ENCODE measurements at regions not wholly inside any gene's neighbourhood (a gene's known extent, or its start where the extent isn't known, plus 50 kb on each side); places are given as distances from the start of the nearest gene placed in this dataset.
"Not testable (repeated sequence)": the region's sequence is repeated elsewhere in the genome, so short reads cannot be mapped to it uniquely, and the experiment has no call there.

DNA sequence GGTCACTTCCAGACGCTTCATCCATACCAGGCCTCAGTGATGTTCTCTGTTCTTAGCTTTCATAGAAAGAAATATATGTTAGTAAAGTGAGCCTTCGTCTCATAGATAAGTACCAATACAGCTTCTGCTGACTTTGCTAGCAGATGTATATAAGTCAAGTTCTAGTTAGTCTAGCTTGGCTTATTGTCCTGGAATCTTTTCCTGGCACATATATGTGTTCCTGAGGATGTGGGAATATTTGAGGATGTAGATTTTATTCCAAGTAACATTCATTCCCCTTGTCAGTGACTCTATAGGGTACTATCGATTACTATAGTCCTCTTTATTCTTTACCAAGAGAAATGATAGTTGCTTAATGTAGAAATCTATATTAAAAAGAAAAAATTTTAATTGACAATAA is 135.2 kb upstream of the FAM9C start:
- DNase-seq = no peak

DNA sequence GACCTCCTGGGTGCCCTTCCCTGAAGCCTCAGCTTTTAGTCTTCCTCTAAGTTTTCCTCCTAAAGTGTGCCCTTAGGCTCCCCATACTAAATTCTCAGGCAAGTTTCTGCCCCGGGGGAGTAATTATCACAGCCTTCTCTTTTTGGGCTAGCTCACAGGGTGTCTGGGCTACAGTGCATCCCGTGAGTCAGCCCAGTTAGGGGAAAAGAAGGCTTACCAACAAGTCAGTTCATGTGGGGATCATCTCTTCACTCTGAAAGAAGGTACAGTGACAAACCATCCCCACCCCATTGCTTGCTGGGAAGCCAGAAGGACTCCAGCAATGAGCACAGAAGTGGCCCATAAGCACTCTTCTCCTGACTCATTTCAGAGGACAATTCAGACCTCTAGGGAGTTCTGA is 134.7 kb upstream of the FAM9C start:
- no peak for DNase-seq

DNA sequence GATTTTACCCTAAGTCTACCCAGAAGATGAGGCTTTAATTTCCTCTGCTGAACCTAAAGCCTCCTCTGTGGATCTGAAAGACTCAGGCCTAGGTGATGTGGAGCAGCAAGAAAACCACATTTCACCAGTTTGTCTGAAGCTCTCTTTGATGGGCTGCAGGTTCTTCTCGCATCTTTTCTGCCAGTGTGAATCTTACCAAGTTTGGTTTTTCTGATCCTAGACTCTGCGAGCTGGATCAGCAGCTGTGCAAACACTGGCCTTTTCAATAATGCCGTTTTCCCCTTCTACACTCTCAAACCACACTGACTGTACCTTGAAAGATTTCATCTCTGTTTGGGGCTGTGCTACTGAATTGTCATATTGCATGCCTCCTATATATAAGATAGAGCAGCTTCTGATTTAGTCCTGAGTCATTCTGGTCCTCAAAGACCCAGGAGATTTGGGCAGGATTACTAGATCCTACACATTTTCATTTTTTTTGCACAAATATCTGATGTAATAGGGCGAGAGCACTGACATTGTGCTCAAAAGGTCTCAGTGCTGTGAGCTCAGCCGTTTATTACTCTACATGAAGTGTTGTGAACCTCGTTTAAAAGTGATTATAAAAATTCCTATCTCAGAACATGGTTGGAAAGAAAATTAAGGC is 133.6 kb upstream of the FAM9C start:
- DNase-seq = no peak

DNA sequence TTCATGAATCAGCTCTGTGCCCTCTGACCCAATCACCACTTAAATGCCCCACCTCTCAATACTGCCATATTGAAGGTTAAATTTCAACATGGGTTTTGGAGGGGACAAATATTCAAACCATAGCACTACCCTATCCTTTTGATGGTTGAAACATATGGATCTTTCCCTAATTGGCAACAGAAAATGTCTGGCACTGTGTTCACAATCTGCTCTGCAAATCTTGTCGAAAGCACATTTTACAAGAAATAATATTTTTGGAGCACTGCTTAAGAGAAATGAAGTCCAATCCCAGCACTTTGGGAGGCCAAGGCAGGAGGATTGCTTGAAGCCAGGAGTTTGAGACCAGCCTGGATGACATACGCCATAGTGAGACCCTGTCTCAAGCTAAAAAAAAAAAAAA is 130.6 kb upstream of the FAM9C start:
- DNase-seq = no peak

DNA sequence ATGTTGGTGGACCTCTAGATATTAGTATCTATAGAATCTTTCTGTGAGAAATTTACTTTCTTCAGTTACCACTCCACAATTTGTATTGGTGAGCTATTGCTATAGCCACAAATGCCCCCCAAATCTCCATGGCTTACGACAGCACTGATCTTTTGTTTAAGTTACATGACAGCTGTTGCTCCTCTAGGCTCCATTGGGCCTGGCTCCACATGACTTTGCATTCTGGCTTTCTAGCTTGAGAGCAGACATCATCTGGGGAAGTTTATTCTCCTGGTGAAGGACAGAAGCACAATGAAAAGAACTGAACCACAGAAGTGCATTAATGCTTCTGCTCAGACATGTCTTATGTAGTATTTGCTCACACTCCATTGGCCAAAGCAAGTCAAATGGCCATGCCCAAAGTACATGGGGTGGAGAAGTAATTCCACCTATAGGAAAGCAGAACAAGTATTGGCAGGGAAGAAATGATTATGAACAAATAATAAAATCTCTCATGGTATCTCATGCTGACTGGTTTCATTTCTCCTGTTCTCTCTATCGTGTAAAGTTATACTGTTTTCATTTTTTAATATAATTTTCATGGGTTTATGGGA is 126.6 kb upstream of the FAM9C start:
- DNase-seq = no peak

DNA sequence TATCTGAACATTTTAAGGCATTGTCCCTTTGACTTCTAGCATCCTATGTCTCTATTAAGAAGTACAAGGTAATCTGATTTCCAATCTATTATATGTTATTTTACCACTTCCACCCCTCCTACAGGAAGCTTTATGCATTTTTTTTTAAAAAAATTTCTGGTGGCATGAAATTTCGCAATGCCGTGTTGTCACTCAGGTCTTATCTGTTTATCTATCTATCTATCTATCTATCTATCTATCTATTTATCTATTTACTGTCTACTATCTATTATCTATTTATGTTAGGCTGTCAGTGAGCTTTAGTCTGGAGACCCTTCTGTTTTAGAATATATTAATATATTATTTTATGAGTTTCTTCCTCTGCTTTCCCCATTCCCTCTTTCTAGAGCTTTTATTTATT is 125.3 kb upstream of the FAM9C start:
- no peak for DNase-seq

DNA sequence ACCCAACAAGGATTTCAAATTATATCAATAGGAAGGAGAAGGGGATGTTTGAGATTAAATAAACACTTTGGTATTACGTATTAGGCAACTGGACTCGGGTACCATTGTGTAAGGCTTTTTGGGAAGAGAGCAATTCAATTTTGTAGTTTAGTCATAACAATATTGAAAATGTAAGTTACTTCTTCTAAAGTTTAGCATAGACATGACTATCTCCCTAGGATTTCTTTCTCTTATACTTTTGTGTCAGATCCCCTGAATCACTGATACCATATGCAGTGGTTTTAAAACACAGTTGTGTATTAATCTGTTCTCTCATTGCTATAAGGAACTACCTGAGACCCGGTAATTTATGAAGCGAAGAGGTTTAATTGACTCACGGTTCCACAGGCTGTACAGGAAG is 123.8 kb upstream of the FAM9C start:
- no peak for DNase-seq

DNA sequence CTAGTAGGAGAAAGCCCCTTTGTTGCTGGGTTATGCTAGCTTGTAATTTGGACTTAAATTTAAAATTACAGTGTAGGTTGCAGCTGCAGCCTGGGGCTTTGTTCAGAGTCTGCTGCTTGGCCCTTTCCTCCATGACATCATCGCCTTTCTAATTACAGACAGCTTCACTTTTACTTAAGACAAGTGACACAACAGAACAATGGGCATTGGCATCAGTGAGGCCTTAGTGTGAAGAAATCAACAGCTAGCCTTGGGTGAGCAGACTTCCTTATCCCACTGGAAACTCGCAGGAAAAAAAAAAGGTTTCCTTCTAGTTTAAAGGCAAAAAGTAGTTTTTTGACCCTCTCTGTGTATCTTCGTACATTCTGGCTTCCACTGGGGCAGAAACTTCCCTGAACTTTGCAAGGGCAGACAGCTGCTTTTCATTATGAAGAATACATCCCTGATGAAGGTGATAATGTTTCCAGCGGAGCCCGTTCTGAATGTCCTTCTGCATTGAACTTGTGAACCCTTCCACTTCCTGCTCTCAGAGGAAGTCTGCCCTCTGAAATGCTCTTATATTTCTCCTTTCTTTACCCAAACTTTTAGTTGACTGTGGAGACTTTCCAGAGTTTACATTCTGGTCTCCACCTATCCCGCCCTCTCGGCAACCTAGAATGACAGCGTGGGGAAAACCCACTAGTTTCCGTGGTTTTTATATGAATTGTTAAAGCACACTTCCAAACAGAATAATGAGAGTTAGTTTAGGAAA is 123.2 kb upstream of the FAM9C start:
- no peak for DNase-seq

DNA sequence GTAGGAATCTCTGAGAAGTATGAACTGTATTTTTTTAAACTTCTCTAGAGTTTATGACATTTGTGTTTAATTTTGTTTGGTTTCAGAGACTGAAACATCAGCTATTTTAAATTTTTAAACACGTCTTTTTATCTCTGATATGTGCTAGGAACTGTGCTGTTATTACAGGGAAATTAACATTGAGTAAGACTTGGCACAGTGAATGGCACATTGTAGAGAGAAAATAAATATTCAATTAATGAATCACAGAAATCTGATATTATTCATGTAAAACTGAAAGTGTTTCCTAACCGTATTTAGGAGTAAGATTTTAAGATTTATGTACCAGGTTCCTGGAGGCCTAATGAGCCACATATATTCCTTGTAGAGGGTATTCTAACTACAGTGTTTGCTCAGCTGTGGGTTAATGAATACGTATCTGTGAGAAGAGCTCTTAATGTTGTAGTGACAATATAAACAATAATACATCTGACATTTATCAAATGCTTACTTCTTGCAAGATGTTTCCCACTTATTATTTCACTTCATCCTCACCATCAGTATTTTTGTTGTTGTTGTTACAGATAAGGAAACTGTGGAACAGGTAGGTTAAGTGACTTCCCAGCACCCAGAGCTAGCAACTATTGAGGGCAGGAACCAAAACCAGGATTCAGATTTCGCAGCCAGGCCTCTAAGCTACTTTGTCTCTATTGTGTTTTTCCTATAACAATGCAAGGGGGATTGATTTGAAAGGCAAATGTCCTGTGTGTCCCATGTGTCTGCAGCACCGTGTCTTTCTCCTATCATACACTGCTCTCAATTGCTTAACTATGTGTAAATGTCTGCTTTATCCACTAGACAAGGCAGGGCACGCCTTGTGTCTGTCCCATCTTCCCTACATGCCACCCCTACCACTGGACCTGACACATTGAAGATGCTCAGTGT is 121.1 kb upstream of the FAM9C start:
- no peak for DNase-seq

DNA sequence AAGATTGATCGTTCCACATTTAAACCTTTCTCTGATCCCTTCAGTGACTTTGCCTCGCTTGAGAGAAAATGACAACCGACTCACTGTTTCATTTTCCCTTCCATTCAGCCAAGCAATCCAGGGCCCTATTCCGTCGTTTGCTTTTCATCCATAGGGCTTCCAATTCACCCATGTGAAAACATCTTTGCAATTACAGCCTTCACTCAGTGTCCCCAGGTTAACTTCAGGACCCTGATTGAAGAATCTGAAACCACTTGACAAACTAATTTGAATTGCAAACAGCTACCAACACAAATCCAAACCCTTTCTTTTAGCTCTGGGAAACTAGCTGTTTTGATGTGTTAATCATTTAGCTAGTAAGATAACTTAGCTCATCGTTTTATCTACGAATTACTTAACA is 120.2 kb upstream of the FAM9C start:
- no peak for DNase-seq

DNA sequence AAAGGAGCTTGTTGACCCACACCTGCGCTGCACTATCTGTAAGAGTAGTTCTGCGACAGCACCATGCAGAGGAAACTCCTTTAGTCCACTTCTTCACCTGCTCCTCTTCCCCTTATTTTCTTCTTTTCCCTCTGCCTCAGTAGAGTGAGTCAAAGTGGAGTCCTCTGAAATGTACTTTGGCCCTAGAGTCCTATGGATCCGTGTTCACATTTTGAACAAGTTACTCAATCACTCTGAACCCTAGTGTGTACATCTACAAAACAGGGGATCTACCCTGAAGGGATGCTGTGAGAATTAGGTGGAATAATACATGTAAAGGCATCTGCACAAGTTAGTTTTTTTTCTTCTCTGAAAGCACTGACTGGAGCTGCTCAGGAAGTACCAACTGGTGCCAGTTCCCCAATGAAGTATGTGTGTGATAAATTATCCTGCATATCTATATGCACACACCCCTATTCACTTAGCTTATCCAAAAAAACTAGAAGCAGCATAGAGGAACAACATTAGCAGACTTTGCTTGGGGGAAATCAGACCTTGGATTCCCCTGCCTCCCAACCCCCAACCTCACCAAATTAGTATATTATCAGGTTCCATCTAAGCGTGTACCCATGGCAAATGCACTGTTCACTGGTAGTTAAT is 118.5 kb upstream of the FAM9C start:
- no peak for DNase-seq

DNA sequence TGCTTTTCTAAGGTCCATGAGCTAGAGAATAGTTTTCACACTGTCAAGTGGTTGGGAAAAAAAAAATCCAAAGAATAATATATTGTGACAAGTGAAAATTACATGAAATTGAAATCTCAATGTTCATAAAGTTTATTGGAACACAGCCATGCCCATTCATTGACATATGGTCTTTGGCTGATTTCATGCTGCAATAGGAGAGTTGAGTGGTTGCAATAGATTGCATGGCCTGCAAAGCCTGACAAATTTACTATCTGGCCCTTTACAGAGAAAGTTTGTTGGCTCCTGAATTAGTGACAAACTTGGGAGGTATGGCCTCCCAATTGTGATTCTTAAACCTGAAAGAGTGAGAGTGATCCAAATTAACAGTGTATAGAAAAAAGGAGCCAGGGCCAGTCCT is 115.5 kb upstream of the FAM9C start:
- no peak for DNase-seq

DNA sequence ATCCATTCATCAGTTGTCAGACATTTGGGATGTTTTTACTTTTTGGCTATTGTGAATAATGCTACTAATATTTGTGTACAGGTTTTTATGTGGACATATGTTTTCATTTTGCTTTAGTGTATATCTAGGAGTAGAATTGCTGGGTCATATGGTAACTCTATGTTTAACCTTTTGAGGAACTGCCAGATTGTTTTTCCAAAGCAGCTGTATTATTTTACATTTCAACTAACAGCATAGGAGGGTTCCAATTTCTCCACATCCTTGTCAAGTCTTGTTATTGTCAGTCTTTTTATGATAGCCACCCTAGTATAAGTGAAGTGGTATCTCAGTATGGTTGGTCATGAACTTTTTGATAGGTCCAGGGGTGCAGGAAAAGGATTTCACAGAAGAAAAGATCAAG is 114.5 kb upstream of the FAM9C start:
- DNase-seq = no peak

DNA sequence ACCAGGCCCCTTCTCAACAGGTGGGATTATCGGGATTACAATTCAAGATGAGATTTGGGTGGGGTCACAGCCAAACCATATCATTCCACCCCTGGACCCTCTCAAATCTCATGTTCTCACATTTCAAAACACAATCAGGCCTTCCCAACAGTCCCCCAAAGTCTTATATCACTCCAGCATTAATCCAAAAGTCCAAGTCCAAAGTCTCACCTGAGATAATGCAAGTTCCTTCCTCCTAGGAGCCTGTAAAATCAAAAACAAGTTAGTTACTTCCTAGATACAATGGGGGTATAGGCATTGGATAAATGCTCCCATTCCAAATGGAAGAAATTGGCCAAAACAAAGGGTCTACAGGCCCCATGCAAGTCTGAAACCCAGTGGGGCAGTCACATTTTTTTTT is 111.1 kb upstream of the FAM9C start:
- not testable (repeated sequence) for DNase-seq

DNA sequence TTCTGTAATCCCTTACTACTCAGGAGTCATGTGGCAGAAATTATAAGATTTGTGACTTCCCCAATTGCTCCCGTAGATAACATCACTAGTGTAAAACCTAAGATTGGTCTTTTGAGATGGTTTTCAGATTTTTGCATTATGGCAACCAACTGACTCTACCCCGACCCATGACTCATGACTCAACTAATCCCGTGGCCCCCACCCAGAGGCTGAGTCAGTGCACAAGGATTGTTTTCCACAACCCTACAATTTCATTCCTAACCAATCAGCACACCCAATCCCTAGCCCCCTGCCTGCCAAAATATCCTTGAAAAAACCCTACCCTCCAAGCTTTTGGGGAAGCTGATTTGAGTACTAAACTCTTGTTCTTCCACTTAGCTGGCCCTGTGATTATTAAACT is 109.4 kb upstream of the FAM9C start:
- DNase-seq = no peak

DNA sequence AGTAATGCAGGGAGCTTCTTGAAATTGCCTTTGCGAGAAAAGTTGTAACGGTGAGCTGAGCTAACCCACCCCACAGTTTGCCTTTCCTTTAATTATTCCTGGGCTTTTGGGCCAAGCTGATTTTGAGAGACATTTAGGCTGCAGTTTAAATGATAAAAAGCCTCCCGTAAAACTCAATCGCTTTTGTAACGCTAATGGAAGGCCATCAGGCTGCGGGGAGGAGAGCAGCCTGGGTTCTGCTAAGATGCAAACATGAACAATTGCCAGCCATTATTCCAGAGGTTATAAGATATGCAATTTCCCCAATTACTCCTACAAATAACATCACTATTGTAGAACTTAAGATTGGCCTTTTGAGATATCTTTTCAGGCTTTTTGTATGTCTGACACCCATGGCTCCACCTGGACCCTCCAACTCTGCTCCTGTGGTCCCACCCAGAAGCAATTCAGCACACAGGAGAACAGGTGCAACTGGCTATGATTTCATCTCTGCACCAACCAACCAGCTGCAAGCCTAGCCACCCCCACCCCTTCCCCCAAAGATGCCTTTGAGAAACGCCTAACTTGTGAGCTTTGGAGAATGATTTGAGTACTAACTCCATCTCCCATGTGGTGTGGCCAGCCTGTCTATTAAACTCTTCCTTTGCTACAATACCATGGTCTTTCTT is 108.2 kb upstream of the FAM9C start:
- DNase-seq = no peak

DNA sequence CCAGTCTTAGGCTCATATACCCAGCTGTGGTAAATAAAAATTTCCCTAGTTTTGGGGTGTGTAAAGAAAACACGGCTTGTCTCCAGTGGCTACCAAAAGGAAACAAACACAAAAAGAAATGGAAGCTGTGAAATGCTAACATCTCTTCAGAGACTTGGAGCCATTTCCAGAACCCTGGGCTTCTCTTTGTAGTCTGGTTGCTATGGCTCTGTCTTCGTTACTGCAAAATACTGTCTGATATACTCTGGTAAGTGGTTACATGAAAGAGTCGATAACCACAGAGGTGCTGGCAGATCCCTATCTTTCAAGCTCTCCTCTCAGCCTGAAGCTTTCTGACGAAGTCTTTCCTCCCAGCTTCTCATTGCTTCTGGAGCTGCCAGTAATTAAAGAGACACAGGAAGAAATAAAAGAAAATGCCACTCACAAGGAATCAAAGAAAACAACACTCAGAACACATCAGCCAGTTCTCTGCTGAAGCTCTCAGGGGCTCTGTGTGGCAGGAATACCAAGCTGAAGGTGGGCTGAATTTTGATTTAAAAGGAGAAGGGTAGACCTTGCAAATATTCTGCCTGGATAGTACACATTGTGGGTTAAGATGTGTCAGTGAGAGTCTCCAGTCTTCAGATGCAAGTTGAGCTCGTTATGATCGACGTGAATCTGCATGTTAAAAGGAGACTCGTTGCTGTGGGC is 107.6 kb upstream of the FAM9C start:
- DNase-seq = no peak

DNA sequence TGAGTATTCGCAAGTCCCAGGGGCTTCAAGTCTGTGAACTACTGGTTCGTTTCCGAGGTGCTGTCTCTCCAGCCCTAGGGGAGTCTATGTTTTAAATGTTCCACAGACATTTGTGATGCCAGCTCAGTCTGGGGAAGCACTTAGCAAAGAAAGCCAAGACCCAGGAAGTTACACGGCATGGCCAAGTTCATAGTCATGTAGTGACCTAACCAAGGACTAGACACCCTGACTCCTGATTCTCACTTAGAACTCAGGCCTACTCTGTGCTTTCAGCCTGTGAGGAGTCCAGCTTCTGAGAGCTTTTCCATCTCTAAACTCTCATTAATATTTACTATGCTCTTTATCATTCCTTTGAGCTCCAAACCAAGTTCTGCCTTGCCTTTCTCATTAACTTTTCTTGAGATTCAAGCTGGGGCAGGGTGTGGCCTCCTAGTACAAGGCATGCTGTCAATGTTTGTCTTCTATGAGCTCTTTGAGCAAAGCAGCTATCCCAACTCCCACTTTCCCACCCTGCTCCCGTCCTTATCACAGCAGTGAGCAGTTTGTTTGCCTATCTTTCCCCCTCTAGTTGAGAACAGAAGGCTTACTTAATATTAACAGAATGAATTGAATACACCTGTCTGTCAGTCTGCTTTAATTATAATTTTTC is 105.4 kb upstream of the FAM9C start:
- DNase-seq = no peak

DNA sequence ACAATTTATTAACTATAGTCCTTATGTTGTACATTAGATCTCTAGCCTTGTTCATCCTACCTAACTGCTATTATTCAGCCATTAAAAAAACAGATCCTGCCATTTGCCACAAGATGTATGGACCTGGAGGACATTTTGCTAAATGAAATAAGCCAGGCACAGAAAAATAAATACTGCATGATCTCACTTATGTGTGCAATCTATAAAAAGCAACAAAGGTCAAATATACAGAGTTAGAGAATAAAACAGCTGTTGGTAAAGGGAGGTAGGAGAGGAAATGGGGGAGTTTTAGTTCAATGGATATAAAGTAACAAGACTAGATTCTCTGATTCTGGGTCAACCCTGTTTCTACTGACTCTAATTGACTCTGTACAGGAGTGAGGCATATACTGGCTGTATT is 103.3 kb upstream of the FAM9C start:
- no peak for DNase-seq

DNA sequence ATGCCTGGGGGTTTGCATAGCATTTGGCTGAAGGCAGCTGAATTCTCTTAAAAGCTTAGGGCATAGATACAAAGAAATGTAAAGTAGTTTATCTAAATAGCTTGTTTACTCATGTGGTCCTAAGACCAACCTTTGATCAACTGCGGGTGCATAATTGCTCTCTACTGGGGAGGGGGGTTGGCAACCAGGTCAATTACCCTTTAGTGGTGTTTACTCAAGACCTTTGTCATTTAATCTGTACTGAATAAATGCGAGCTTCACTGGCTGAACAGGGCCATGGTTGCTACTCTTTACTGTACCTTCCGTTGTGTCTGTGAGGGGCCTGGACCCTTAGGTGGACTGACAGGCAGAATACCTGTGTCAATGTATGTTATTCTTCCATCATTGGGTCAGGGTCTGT is 102.7 kb upstream of the FAM9C start:
- no peak for DNase-seq
